ENCODE measurements at regions not wholly inside any gene's neighbourhood (a gene's known extent, or its start where the extent isn't known, plus 50 kb on each side); places are given as distances from the start of the nearest gene placed in this dataset.

- no peak for TF ChIP-seq CTCF (conservative IDR thresholded peaks at IDR 0.05; ENCODE audit: low read depth, low read length)
- no peak for DNase-seq (ENCODE audit: low read depth)
- H3K4me3 ChIP-seq (ENCODE audit: low read depth, low read length), result no peak overlapping the region
Measured at GRCh38 chr11:88017666-88018065, 157.6 kb downstream of the RAB38 start.

GRCh38 chr11:88016392-88017170, 158.7 kb downstream of the RAB38 start:
- TF ChIP-seq CTCF (conservative IDR thresholded peaks at IDR 0.05; ENCODE audit: low read depth, low read length), result peak; percentile 84
- no peak overlapping the region for H3K4me3 ChIP-seq (ENCODE audit: low read depth, low read length)
- peak; percentile 61 for DNase-seq (ENCODE audit: low read depth)

- no peak overlapping the region for H3K4me3 ChIP-seq (ENCODE audit: low read depth, low read length)
- no peak for TF ChIP-seq CTCF (conservative IDR thresholded peaks at IDR 0.05; ENCODE audit: low read depth, low read length)
- DNase-seq (ENCODE audit: low read depth), result no peak
Measured at GRCh38 chr11:88015170-88015569, 160.1 kb downstream of the RAB38 start.

GRCh38 chr11:88013508-88014065, 161.7 kb downstream of the RAB38 start:
- H3K4me3 ChIP-seq (ENCODE audit: low read depth, low read length), result no peak overlapping the region
- no peak for TF ChIP-seq CTCF (conservative IDR thresholded peaks at IDR 0.05; ENCODE audit: low read depth, low read length)
- DNase-seq (ENCODE audit: low read depth), result no peak

- TF ChIP-seq CTCF (conservative IDR thresholded peaks at IDR 0.05; ENCODE audit: low read depth, low read length), result no peak
- H3K4me3 ChIP-seq (ENCODE audit: low read depth, low read length), result no peak overlapping the region
- DNase-seq (ENCODE audit: low read depth), result no peak
Measured at GRCh38 chr11:88012456-88012855, 162.8 kb downstream of the RAB38 start.

GRCh38 chr11:87976009-87976408, 199.2 kb downstream of the RAB38 start:
- TF ChIP-seq CTCF (conservative IDR thresholded peaks at IDR 0.05; ENCODE audit: low read depth, low read length), result no peak
- H3K4me3 ChIP-seq (ENCODE audit: low read depth, low read length), result no peak overlapping the region

GRCh38 chr11:87974797-87975196, 200.4 kb downstream of the RAB38 start:
- no peak overlapping the region for H3K4me3 ChIP-seq (ENCODE audit: low read depth, low read length)
- DNase-seq (ENCODE audit: low read depth), result no peak
- TF ChIP-seq CTCF (conservative IDR thresholded peaks at IDR 0.05; ENCODE audit: low read depth, low read length), result no peak

More at GRCh38 chr11:87976009-87976408, 199.2 kb downstream of the RAB38 start:
- no peak for DNase-seq (ENCODE audit: low read depth)

Data from epithelial cell of proximal tubule (primary cell).